GM18505 (cell line): ENCODE measurements at regions not wholly inside any gene's neighbourhood (a gene's known extent, or its start where the extent isn't known, plus 50 kb on each side); places are given as distances from the start of the nearest gene placed in this dataset.

ENCODE experiments used
- ATAC-seq: cut with Tn5 transposase; IDR thresholded peaks from one replicate; pipeline ENCODE4 v1.9.1; 2021; ENCODE audit not compliant: unreplicated experiment
- POLR2A ChIP-seq: IDR thresholded peaks from 4 replicates; pipeline ENCODE4 v1.6.1; 2011; ENCODE audit warnings: borderline replicate concordance; ENCODE audit not compliant: insufficient read depth, insufficient read length; ENCODE audit errors: extremely low read depth

DNA sequence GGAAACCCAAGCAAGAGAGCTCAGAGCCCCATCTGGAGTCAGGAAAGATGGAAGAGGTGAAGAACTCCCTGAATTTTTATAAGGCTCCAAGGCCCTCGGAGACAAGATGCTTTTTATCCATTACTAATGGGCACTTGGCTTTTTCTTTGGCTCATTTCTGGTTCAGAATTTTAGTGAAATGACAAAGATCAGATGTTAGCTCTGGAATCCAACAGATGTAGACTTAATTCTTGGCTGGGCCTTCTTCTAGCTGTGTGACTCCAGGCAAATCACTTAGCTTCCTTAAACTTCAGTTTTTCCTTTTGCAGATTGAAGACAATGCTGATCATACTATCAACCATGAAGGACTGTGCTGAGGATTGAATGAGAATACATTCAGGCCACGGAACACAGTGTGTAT is 85.2 kb downstream of the HRH4 start:
- no peak for TF ChIP-seq POLR2A
- no peak for ATAC-seq

DNA sequence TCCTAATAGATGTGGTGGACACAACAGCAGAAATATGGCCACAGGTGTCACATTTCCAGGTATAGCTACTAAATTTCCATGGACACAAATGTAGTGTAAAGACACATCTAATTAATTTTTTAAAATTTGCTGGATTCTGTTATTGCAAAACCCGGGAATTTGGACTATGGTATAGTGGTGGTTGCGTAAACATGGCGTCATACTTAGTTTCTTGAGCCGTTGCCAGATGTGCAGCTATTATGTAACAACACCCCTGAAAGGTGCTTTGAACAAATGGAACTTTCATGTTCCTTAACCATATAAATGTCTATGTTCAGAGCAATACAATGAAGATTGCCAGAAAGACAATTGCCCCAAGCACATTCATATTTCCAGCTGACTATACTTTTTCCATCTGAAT is 85.9 kb downstream of the HRH4 start:
- no peak for TF ChIP-seq POLR2A
- no peak for ATAC-seq

DNA sequence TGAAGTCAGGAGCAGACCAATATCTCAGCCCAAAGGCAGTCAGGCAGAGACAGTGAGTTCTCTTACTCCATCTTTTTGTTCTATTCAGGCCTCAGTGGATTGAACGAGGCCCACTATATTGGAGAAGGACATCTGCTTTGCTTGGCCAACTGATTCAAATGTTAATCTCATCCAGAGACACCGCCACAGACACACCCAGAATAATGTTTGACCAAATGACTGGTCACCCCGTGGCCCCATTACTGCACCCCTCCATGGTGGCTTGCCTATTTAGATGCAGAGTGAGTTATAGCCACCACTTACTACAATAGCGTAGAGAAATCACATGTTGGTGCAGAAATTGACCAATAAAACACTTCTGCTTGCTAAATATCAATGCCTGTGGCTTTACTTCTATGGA is 88.1 kb downstream of the HRH4 start:
- no peak for TF ChIP-seq POLR2A
- ATAC-seq: no peak

DNA sequence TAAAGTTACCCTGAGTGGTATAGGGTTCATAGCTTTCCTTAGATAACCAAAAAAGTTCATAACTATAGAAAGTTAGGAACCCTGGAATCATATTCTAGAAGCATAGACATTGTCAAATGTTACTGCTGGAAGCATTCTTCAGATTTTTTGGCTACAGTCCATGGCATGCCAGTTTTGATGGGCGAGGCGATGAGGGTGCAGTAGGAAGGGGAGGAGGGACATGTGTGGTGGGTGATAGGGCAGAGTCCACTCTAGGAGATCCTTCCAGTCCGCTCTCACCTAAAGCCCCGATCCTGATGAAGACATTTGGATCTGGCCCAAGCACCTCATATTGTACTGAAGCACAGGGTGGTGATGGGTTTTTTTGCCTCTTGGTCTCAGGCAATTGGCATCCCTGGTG is 91.8 kb downstream of the HRH4 start:
- no peak for ATAC-seq
- no peak for TF ChIP-seq POLR2A

DNA sequence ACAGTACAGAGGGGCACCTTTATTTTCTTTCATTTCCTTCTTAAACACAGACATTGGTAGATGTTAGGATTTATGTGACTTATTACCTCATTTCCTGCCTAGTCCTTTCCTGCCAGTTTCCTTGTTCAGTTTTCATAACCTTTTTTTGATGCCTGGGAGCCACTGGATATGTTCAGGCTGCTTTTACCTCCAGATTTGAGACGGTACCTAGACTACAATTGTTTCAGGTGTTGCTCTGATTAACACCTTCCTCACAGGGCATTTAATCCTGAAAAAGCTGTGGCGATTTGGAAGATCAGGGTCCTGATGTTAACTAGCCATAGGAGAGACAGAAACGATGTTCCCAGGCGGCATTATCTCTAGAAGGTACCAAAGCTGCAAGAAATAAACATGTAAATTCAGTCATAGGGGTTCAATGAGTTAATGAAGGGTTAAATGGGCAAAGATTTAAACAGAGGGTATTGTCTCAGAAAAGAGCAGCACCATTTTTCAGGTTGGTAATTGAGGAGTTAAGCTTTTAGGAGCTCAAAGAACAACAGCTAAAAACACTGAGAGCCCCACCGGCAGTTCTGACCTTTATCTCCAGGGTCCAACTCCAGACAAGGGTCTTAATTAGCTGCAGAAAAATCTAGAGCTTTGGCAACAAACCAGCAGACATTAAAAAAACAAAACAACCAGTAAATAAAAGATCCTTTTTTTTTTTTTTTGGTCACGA is 93.3 kb downstream of the HRH4 start:
- no peak for ATAC-seq
- TF ChIP-seq POLR2A: no peak

DNA sequence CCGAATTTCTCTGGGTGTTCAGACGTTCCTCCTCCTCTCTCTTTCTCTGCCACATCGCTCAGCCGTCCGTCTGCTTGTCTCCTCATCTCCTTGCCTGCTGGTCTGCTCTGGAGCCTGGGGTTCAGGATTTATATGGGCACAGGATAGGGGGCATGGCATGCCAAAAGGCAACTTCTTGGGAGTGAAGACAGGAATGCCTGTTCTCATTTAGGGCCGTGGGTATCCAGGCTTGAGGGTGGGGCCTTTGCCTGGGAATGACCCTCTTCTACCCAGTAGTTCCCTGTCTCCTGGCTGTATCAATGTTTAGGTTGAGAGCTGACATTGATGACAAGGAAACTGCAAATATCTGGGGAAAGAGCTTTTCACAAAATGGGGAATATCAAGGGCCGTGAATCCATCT is 98.0 kb downstream of the HRH4 start:
- TF ChIP-seq POLR2A: no peak
- no peak for ATAC-seq

DNA sequence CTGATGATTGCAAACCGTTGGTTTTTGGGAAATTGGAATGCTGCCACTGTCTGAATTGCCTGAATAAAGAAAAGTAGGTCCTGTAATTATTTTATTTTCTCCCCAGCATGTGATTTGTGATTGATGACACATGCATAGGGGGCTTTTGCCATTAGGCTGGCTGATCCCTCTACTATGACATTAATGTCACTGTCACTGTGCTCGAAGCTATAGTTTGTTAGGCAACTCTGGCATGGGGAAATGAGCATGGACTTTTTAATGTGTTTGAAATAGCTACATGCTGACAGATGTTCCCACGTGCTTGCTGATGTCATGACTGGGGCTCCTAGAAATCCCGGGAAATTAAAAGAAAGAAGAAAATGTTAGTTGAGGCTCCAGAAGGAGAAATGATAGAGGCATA is 99.1 kb downstream of the HRH4 start:
- TF ChIP-seq POLR2A: no peak

DNA sequence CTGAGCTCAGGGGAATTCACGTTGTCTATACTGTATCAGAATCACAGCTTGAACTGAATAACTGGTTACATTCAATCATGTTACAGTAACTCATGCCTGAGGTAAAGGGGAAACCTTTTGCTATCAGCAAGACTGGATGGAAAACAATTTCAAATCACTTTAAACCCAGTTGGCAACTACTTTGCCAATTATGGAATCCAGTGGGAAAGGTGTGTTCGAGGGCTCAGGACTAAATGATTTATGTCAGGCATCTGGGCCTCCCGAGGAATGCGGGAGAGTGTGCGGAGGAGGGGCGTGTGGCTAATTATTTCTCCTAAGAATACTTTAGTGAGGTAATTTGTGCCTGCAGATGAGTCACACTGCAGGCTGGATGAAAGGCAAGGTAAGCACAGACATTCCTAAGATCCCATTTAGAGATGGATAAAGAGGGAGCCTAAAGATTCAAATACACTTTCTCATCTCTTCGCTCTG is 100.1 kb downstream of the HRH4 start:
- no peak for ATAC-seq
- no peak for TF ChIP-seq POLR2A

More for the DNA sequence above, 99.1 kb downstream of the HRH4 start:
- no peak for ATAC-seq

DNA sequence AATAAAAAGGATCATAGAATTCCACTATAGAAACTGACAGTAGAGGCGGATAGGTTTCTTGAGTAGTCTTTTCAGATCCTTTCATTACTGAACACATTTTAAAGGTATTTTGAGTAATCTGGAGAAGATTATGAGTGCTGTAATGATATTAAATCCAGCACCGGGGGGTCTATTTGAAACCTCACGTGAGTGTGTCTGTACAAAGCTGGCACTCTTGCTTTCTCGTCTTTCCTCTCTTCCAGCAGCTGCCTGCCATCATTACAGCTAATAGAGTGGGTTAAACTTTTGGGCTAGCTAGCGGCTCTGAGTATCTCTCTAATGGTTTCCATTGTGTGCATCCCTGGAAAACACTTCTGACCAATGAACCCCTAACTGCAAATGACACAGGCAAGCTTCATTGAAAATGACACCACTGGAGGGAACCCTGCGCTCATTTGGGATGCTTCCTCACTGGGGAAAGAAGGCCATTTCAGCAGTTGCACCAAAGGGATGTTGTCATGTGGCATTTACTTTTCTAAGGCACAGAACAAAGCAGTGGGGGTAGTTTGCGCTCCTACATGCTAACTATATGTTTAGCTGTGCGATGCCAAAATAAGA is 101.0 kb downstream of the HRH4 start:
- no peak for TF ChIP-seq POLR2A
- no peak for ATAC-seq

DNA sequence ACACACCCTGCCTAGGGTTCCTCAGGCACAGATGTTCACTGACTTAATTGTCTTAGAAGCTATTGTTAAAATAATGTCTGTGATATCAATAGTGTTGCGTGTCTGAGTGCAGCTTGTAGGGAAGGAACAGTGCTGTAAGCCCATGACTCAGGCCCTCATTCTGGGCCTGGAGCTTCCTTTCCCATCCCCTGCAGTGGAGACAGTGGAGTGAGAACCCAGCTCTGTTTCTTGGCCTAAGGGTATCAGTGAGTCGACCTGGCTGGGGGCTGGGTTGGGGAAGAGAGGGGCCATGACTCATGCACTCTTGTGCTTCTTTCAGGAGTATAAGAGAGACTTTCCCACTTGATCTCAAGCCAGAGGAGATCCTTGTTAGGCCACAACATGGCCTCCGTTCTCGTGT is 106.8 kb downstream of the HRH4 start:
- no peak for TF ChIP-seq POLR2A
- no peak for ATAC-seq

DNA sequence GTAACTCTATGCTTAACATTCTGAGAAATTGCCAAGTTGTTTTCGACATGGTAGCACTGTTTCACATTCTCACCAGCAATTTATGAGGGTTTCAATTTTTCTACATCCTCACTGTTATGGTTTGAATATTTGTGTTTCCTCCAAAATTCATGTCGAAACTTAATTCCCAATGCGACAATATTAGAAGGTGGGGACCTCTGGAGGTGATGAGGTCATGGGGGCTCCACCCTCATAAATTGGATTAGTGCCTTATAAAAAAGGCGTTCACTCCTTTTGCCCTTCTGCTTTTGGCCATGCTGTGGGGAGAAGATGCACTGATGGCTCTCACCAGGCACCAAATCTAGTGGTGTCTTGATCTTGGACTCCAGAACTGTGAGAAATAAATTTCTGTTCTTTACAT is 110.3 kb downstream of the HRH4 start:
- ATAC-seq: no peak
- no peak for TF ChIP-seq POLR2A

DNA sequence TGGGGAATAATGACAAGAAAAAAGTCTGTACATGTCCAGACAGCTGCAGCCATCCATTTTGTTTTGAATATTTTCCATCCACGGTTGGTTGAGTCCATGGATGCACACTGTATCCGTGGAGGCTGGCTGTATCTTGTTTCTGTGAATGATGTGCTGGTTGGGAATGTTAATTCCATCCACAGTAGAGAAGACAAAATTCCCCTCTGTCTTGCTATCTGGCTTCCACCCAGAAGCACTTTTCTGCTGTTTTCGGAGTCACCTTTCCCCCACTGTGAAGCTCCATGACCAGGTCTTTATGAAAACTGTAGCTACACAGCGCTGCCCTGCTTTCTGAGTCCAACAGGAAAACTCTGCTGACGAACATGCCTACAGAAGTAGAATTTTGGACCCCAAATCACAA is 122.3 kb downstream of the HRH4 start:
- ATAC-seq: no peak
- no peak for TF ChIP-seq POLR2A

DNA sequence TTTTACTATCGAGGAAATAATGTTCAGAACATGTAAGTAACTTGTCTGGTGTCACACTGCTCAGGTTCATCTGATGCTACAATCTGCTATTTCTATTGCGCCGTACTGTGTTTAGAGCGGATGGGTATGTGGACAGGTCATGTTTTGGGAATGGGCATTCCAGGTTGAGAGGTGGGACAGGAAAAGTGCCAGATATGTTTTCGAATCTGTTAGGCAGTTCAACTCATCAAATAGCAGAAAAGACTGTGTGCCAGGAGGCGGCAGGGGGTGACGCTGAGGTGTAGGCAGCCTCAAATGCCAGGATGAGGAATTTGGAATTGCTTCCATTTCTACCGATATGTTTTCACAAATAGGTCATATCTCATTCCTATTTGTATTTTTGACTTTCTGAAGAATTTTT is 123.8 kb downstream of the HRH4 start:
- ATAC-seq: no peak
- TF ChIP-seq POLR2A: no peak

DNA sequence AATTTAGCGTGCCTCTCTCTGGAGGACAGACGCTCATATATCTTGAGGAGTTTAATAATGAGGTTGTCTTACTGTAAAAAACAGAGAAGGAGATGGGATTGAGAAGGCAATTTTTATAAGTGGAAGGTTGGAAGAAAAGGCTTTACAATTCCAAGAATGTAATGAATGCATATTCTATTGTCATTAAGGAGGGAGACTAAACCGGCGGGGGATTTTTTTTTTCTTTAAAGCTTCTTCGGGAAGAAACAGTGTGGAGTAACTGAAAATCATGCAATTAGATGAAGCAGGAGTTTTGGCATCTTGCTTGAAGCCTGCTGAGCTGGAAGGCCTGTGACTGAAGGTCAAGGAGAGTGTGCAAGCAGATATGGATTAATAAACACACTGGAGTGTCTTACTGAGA is 124.4 kb downstream of the HRH4 start:
- ATAC-seq: no peak
- TF ChIP-seq POLR2A: no peak

DNA sequence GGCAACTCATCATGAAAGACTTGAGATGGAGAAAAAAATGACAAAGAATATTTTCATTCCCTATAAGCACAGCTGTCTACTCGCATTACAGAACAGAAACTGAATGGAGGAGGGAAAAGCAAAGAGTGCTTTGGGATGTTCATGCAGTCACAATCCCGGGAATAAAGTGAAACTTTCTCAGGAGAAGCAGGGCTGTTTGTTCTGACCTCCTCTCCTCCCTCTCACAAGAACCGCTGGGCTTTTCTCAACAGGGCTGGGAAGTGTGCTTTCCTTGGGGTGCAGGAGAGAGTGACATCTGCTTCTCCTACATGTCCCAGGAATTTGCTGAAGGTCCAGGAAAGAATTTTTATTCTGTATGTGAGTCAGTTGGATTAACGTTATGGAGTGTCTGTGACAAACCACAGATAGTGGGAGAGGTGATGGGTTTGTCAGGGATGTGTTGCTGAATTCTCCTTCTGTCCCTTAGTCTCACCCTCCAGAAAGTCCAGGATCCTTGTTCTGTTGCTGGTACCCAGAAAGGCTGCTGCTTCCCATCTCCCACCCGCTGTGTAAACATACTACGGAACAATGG is 125.6 kb downstream of the HRH4 start:
- ATAC-seq: no peak
- no peak for TF ChIP-seq POLR2A

DNA sequence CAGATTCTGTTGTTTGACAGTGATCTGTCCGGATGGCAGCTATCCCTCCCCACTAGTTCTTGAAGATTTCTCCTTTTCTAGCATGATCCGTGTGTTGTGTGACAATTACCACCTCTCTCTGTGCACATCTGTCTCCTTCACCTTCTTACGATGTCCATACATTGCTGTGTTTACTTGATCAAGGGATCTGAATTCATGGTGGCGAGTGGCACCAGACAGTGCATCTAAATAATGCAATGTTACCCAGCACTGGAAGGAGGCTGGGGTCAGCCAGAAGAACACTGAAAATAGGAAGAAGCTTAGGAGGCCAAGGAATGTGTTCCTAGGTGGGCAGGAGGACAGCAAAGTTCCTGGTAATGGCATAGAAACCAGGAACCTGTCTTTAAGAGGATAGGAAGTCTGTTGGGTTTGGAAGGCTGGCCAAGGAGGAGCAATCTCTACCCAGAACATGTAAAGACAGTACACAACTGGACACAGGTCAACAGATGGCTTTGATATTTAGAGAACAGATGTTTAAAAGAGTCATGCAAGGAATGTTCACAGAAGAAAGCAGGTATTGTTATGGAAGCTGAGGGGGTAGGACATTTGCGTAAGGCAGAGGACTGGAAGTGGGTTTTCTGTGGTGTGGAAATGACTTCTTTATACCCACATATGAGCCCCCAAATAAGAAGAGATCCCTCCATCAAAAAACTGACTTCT is 126.4 kb downstream of the HRH4 start:
- no peak for ATAC-seq

More for the DNA sequence above, 126.4 kb downstream of the HRH4 start:
- TF ChIP-seq POLR2A: no peak
